T-helper 1 cell treated with Interleukin-12 subunit alpha and Interleukin-12 subunit beta and Interleukin-4 antibody, amounts not matched to agents 30 μg/mL and 1 μg/mL, for 36 hours (primary cell): ENCODE measurements at regions not wholly inside any gene's neighbourhood (a gene's known extent, or its start where the extent isn't known, plus 50 kb on each side); places are given as distances from the start of the nearest gene placed in this dataset.

Source experiments
- H3K27ac Mint-ChIP-seq: one replicate; pipeline ENCODE4 v1.8.0; 2021; ENCODE audit warnings: mild to moderate bottlenecking, mixed read lengths
- H3K27me3 Mint-ChIP-seq: one replicate; pipeline ENCODE4 v1.8.0; 2021; ENCODE audit warnings: low read depth, mixed read lengths
- H3K36me3 Mint-ChIP-seq: one replicate; pipeline ENCODE4 v1.8.0; 2021; ENCODE audit warnings: low read depth, mixed read lengths
- H3K4me1 Mint-ChIP-seq: one replicate; pipeline ENCODE4 v1.8.0; 2021; ENCODE audit warnings: low read depth, mixed read lengths
- H3K4me3 Mint-ChIP-seq: one replicate; pipeline ENCODE4 v1.8.0; 2021; ENCODE audit warnings: mild to moderate bottlenecking, moderate library complexity, mixed read lengths
- H3K9me3 Mint-ChIP-seq: one replicate; pipeline ENCODE4 v1.8.0; 2021; ENCODE audit warnings: mixed read lengths

DNA sequence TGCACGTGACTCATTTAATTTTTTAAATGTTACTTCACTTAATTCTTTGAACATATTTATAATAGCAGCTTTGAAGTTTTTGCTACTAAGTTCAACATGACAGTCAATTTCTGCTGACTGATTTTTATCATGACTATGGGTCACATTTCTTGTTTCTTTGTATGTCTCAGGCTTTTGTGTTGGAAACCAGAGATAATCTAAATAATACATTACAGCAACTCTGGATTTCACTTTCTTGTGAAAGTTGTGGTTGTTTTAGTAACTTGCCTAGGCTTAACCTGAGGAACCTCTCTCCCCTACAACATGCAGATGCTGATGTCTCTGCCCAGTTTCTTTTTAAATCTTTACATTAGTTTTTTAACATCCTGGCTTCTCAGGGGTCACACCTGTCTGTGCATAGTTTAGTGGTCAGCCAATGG lies 180.8 kb downstream of the CCDC71L start:
- no peak overlapping the region for H3K27ac Mint-ChIP-seq
- H3K4me1 Mint-ChIP-seq: peaks cover 7% of the 10 kb centered on the region
- no peaks in the 10 kb centered on the region for H3K36me3 Mint-ChIP-seq
- H3K4me3 Mint-ChIP-seq: no peak overlapping the region
- peaks cover 5% of the 10 kb centered on the region for H3K27me3 Mint-ChIP-seq
- no peaks in the 10 kb centered on the region for H3K9me3 Mint-ChIP-seq

GRCh38 chr7:106476751-106477150 lies 184.2 kb downstream of the CCDC71L start:
- no peak overlapping the region for H3K4me3 Mint-ChIP-seq
- H3K27me3 Mint-ChIP-seq: peaks cover 16% of the 10 kb centered on the region
- no peak overlapping the region for H3K27ac Mint-ChIP-seq
- H3K4me1 Mint-ChIP-seq: peaks cover 2% of the 10 kb centered on the region
- no peaks in the 10 kb centered on the region for H3K9me3 Mint-ChIP-seq
- no peaks in the 10 kb centered on the region for H3K36me3 Mint-ChIP-seq

- no peaks in the 10 kb centered on the region for H3K36me3 Mint-ChIP-seq
- H3K9me3 Mint-ChIP-seq: no peaks in the 10 kb centered on the region
- no peak overlapping the region for H3K27ac Mint-ChIP-seq
- H3K4me3 Mint-ChIP-seq: no peak overlapping the region
- H3K4me1 Mint-ChIP-seq: no peaks in the 10 kb centered on the region
- peaks cover 16% of the 10 kb centered on the region for H3K27me3 Mint-ChIP-seq
These were observed 188.0 kb upstream of the NAMPT start for GRCh38 chr7:106472741-106473140.

- Mint-ChIP-seq H3K27me3 (peaks cover 16% of the 10 kb centered on the region), H3K4me1 (no peaks in the 10 kb centered on the region), H3K27ac (no peak overlapping the region), H3K4me3 (no peak overlapping the region), H3K9me3 (no peaks in the 10 kb centered on the region), H3K36me3 (no peaks in the 10 kb centered on the region)
These were observed 187.1 kb upstream of the NAMPT start for GRCh38 chr7:106471686-106472440.

- Mint-ChIP-seq H3K4me1 (no peaks in the 10 kb centered on the region), H3K27ac (no peak overlapping the region), H3K4me3 (no peak overlapping the region), H3K36me3 (no peaks in the 10 kb centered on the region), H3K9me3 (no peaks in the 10 kb centered on the region), H3K27me3 (peaks cover 16% of the 10 kb centered on the region)
These were observed 186.2 kb upstream of the NAMPT start for GRCh38 chr7:106471021-106471420.

- Mint-ChIP-seq H3K36me3 (no peaks in the 10 kb centered on the region), H3K27ac (no peak overlapping the region), H3K27me3 (no peaks in the 10 kb centered on the region), H3K4me3 (no peak overlapping the region), H3K4me1 (peaks cover 2% of the 10 kb centered on the region), H3K9me3 (no peaks in the 10 kb centered on the region)
These were observed 182.1 kb upstream of the NAMPT start for GRCh38 chr7:106466867-106467266.

GRCh38 chr7:106465704-106466468 lies 181.1 kb upstream of the NAMPT start:
- Mint-ChIP-seq H3K27me3 (no peaks in the 10 kb centered on the region), H3K27ac (no peak overlapping the region), H3K4me1 (peaks cover 4% of the 10 kb centered on the region), H3K9me3 (no peaks in the 10 kb centered on the region), H3K4me3 (no peak overlapping the region), H3K36me3 (no peaks in the 10 kb centered on the region)

DNA sequence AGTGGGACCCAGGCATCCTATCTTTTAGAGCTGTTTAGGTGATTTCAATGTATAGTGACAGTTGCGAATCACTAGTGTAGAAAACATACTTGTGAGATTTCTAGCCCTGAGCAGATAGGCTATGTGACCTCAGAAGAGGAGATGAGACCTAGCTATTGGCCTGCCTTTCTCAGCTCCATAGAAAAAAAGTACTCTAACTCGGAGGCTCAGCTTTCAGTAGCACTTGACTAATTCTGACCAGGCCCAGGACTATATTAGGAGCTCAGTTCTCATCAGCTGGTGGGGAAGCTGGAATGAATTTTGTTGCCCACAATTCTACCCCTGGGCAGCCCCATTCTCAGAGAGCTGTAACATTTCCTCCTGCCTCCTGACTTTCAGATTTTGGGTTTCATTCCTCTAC lies 179.9 kb upstream of the NAMPT start:
- Mint-ChIP-seq H3K36me3 (no peaks in the 10 kb centered on the region), H3K27ac (no peak overlapping the region), H3K27me3 (no peaks in the 10 kb centered on the region), H3K9me3 (no peaks in the 10 kb centered on the region), H3K4me1 (peaks cover 4% of the 10 kb centered on the region), H3K4me3 (no peak overlapping the region)

DNA sequence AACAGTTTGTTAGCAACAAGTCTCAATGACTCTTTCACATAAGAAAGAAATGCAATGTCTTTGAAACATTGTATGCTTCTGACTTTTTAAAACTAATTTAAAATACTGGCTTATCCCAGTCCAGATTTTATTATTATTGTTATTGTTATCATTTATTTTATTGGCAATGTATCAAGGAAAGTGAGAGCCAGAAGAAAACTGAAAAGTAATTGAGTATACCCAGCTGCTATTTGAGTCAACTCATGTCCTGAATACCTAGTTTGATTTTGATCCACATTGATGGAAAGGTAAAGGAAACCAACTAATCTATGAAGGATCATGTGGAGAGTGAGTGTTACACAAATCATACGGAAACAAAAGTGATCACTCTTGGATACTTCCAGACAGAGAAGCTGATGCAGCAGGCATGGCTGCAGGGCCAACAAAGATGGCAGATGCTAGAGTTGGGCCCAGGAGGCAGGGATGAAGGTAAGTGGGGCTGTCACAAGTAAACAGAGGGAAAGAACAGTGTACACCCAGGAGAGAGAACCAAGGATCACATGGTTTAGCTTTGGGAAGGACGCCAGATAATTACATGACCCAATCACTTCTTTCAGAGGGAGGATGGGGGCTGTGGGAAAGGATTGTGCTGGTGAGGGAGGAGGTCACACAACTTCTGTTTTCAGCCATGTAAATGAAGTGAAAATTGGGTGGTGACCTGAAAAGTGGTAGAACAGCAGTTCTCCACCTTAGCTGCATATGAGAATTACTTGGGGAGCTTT lies 179.2 kb upstream of the NAMPT start:
- H3K27me3 Mint-ChIP-seq: no peaks in the 10 kb centered on the region
- peaks cover 4% of the 10 kb centered on the region for H3K9me3 Mint-ChIP-seq
- no peaks in the 10 kb centered on the region for H3K36me3 Mint-ChIP-seq
- H3K4me1 Mint-ChIP-seq: peaks cover 4% of the 10 kb centered on the region
- H3K27ac Mint-ChIP-seq: no peak overlapping the region
- H3K4me3 Mint-ChIP-seq: no peak overlapping the region

GRCh38 chr7:106462914-106463482 lies 178.2 kb upstream of the NAMPT start:
- Mint-ChIP-seq H3K36me3 (no peaks in the 10 kb centered on the region), H3K27ac (no peak overlapping the region), H3K27me3 (no peaks in the 10 kb centered on the region), H3K9me3 (peaks cover 14% of the 10 kb centered on the region), H3K4me1 (peaks cover 4% of the 10 kb centered on the region), H3K4me3 (no peak overlapping the region)

GRCh38 chr7:106462365-106462859 lies 177.6 kb upstream of the NAMPT start:
- no peaks in the 10 kb centered on the region for H3K36me3 Mint-ChIP-seq
- no peak overlapping the region for H3K4me3 Mint-ChIP-seq
- H3K27me3 Mint-ChIP-seq: no peaks in the 10 kb centered on the region
- peaks cover 4% of the 10 kb centered on the region for H3K4me1 Mint-ChIP-seq
- no peak overlapping the region for H3K27ac Mint-ChIP-seq
- peaks cover 16% of the 10 kb centered on the region for H3K9me3 Mint-ChIP-seq

DNA sequence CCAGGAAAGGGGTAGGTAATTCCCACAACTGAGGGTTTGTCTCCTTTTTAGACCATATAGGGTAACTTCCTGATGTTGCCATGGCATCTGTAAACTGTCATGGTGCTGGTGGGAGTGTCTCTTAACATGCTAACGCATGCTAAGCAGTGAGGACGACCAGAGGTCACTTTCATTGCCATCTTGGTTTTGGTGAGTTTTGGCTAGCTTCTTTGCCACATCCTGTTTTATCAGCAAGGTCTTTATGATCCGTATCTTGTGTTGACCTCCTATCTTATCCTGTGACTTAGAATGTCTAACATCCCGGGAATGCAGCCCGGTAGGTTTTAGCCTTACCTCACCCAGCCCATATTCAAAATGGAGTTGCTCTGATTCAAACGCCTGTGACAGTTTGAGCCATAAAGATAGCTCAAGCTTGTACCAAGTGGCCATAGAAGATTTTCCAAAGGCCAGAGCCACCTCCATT lies 176.0 kb upstream of the NAMPT start:
- H3K27ac Mint-ChIP-seq: no peak overlapping the region
- no peaks in the 10 kb centered on the region for H3K36me3 Mint-ChIP-seq
- H3K9me3 Mint-ChIP-seq: peaks cover 16% of the 10 kb centered on the region
- H3K4me1 Mint-ChIP-seq: peaks cover 4% of the 10 kb centered on the region
- H3K4me3 Mint-ChIP-seq: no peak overlapping the region
- H3K27me3 Mint-ChIP-seq: no peaks in the 10 kb centered on the region

GRCh38 chr7:106459397-106460072 lies 174.8 kb upstream of the NAMPT start:
- H3K27ac Mint-ChIP-seq: no peak overlapping the region
- H3K36me3 Mint-ChIP-seq: no peaks in the 10 kb centered on the region
- no peaks in the 10 kb centered on the region for H3K27me3 Mint-ChIP-seq
- H3K9me3 Mint-ChIP-seq: peaks cover 16% of the 10 kb centered on the region
- peaks cover 4% of the 10 kb centered on the region for H3K4me1 Mint-ChIP-seq
- H3K4me3 Mint-ChIP-seq: no peak overlapping the region

- Mint-ChIP-seq H3K27me3 (no peaks in the 10 kb centered on the region), H3K4me1 (peaks cover 2% of the 10 kb centered on the region), H3K36me3 (no peaks in the 10 kb centered on the region), H3K9me3 (peaks cover 24% of the 10 kb centered on the region), H3K27ac (no peak overlapping the region), H3K4me3 (no peak overlapping the region)
These were observed 172.9 kb upstream of the NAMPT start for GRCh38 chr7:106457678-106458077.
